ENCODE measurements at regions not wholly inside any gene's neighbourhood (a gene's known extent, or its start where the extent isn't known, plus 50 kb on each side); places are given as distances from the start of the nearest gene placed in this dataset.

- Histone ChIP-seq H3K27ac (ENCODE audit: low read depth in 2 of 2, low read length in 2 of 2) (no peak overlapping the region), H3K27me3 (ENCODE audit: control insufficient read depth, insufficient read depth, low read length) (no peaks in the 10 kb centered on the region), H3K4me1 (ENCODE audit: control insufficient read depth in 2 of 3, insufficient read depth in 2 of 3, low read depth in 1 of 3, low read length in 3 of 3) (no peaks in the 10 kb centered on the region), H3K36me3 (ENCODE audit: control insufficient read depth in 2 of 3, insufficient read depth in 3 of 3, low read length in 3 of 3) (no peaks in the 10 kb centered on the region), H3K4me3 (ENCODE audit: low read length in 3 of 3) (no peak overlapping the region), H3K9me3 (ENCODE audit: control insufficient read depth in 2 of 3, insufficient read depth in 1 of 3, low read length in 3 of 3) (peaks cover 0 to 4% (median 0%) of the 10 kb centered on the region in 3 donors), H3K9ac (ENCODE audit: low read length in 3 of 3) (no peak overlapping the region)
- no peak for FAIRE-seq
- intact Hi-C loops (cut with DNase I): no loop called here
- no peak for DNase-seq
- TF ChIP-seq CTCF (IDR thresholded peaks at IDR 0.05; ENCODE audit: borderline replicate concordance, extremely low read depth, insufficient read depth): no peak
These were observed 1016.4 kb downstream of the VRK1 start for GRCh38 chr14:97813556-97813955.

- Histone ChIP-seq H3K27me3 (ENCODE audit: control insufficient read depth, insufficient read depth, low read length) (no peaks in the 10 kb centered on the region), H3K4me1 (ENCODE audit: control insufficient read depth in 2 of 3, insufficient read depth in 2 of 3, low read depth in 1 of 3, low read length in 3 of 3) (no peaks in the 10 kb centered on the region), H3K27ac (ENCODE audit: low read depth in 2 of 2, low read length in 2 of 2) (no peak overlapping the region), H3K4me3 (ENCODE audit: low read length in 3 of 3) (no peak overlapping the region), H3K36me3 (ENCODE audit: control insufficient read depth in 2 of 3, insufficient read depth in 3 of 3, low read length in 3 of 3) (no peaks in the 10 kb centered on the region), H3K9ac (ENCODE audit: low read length in 3 of 3) (no peak overlapping the region), H3K9me3 (ENCODE audit: control insufficient read depth in 2 of 3, insufficient read depth in 1 of 3, low read length in 3 of 3) (peaks cover 0 to 9% (median 0%) of the 10 kb centered on the region in 3 donors)
- intact Hi-C loops (cut with DNase I): no loop called here
- FAIRE-seq (no peak), DNase-seq (no peak)
- TF ChIP-seq CTCF (IDR thresholded peaks at IDR 0.05; ENCODE audit: borderline replicate concordance, extremely low read depth, insufficient read depth): no peak
These were observed 1023.6 kb downstream of the VRK1 start for GRCh38 chr14:97820781-97821180.

GRCh38 chr14:97824218-97824617 lies 1027.0 kb downstream of the VRK1 start:
- DNase-seq: no peak
- FAIRE-seq: no peak
- no peak for TF ChIP-seq CTCF (IDR thresholded peaks at IDR 0.05; ENCODE audit: borderline replicate concordance, extremely low read depth, insufficient read depth)
- Histone ChIP-seq H3K4me1 (ENCODE audit: control insufficient read depth in 2 of 3, insufficient read depth in 2 of 3, low read depth in 1 of 3, low read length in 3 of 3) (no peaks in the 10 kb centered on the region), H3K4me3 (ENCODE audit: low read length in 3 of 3) (no peak overlapping the region), H3K36me3 (ENCODE audit: control insufficient read depth in 2 of 3, insufficient read depth in 3 of 3, low read length in 3 of 3) (no peaks in the 10 kb centered on the region), H3K9me3 (ENCODE audit: control insufficient read depth in 2 of 3, insufficient read depth in 1 of 3, low read length in 3 of 3) (peaks cover 0 to 5% (median 0%) of the 10 kb centered on the region in 3 donors), H3K27ac (ENCODE audit: low read depth in 2 of 2, low read length in 2 of 2) (no peak overlapping the region), H3K9ac (ENCODE audit: low read length in 3 of 3) (no peak overlapping the region), H3K27me3 (ENCODE audit: control insufficient read depth, insufficient read depth, low read length) (no peaks in the 10 kb centered on the region)
- intact Hi-C loops (cut with DNase I): no loop called here

GRCh38 chr14:97827746-97828145 lies 1030.6 kb downstream of the VRK1 start:
- no peak for DNase-seq
- Histone ChIP-seq H3K9ac (ENCODE audit: low read length in 3 of 3) (no peak overlapping the region), H3K9me3 (ENCODE audit: control insufficient read depth in 2 of 3, insufficient read depth in 1 of 3, low read length in 3 of 3) (no peaks in the 10 kb centered on the region), H3K4me1 (ENCODE audit: control insufficient read depth in 2 of 3, insufficient read depth in 2 of 3, low read depth in 1 of 3, low read length in 3 of 3) (no peaks in the 10 kb centered on the region), H3K4me3 (ENCODE audit: low read length in 3 of 3) (no peak overlapping the region), H3K36me3 (ENCODE audit: control insufficient read depth in 2 of 3, insufficient read depth in 3 of 3, low read length in 3 of 3) (no peaks in the 10 kb centered on the region), H3K27me3 (ENCODE audit: control insufficient read depth, insufficient read depth, low read length) (no peaks in the 10 kb centered on the region), H3K27ac (ENCODE audit: low read depth in 2 of 2, low read length in 2 of 2) (no peak overlapping the region)
- no peak for TF ChIP-seq CTCF (IDR thresholded peaks at IDR 0.05; ENCODE audit: borderline replicate concordance, extremely low read depth, insufficient read depth)
- FAIRE-seq: no peak
- intact Hi-C loops (cut with DNase I): no loop called here

Measured in kidney (tissue), 13 donors.